HG02852 (cell line): ENCODE measurements at regions not wholly inside any gene's neighbourhood (a gene's known extent, or its start where the extent isn't known, plus 50 kb on each side); places are given as distances from the start of the nearest gene placed in this dataset.
"Not testable (repeated sequence)": the region's sequence is repeated elsewhere in the genome, so short reads cannot be mapped to it uniquely, and the experiment has no call there.

Experiments
- ATAC-seq: cut with Tn5 transposase; IDR thresholded peaks from one replicate; pipeline ENCODE4 v1.9.1; 2021; ENCODE audit warnings: mild to moderate bottlenecking, moderate library complexity; ENCODE audit not compliant: unreplicated experiment

- ATAC-seq: no peak
Observed at GRCh38 chrX:56125946-56126345, 106.2 kb upstream of the KLF8 start.

GRCh38 chrX:56130031-56130430, 102.1 kb upstream of the KLF8 start:
- ATAC-seq: no peak

- no peak for ATAC-seq
Observed at GRCh38 chrX:56130436-56130835, 101.7 kb upstream of the KLF8 start.

- not testable (repeated sequence) for ATAC-seq
Observed at GRCh38 chrX:56164135-56164534, 68.0 kb upstream of the KLF8 start.
